Activated T-cell treated with anti-CD3 and anti-CD28 coated beads for 24 hours (primary cell): ENCODE measurements at regions not wholly inside any gene's neighbourhood (a gene's known extent, or its start where the extent isn't known, plus 50 kb on each side); places are given as distances from the start of the nearest gene placed in this dataset.

Experiments
- DNase-seq: peaks from one replicate; pipeline ENCODE4 v3.0.0-alpha.2; 2020; ENCODE audit warnings: low read depth

GRCh38 chr20:57896563-57896962 is 186.7 kb upstream of the PMEPA1 start:
- no peak for DNase-seq

GRCh38 chr20:57896017-57896416 is 186.2 kb upstream of the PMEPA1 start:
- DNase-seq, result no peak

GRCh38 chr20:57895161-57895855 is 185.5 kb upstream of the PMEPA1 start:
- DNase-seq, result no peak

GRCh38 chr20:57894522-57894921 is 184.7 kb upstream of the PMEPA1 start:
- no peak for DNase-seq

- DNase-seq, result no peak
Observed at GRCh38 chr20:57894096-57894495, 184.3 kb upstream of the PMEPA1 start.

- DNase-seq, result no peak
Observed at GRCh38 chr20:57893366-57893999, 183.7 kb upstream of the PMEPA1 start.

- DNase-seq, result no peak
Observed at GRCh38 chr20:57892471-57892870, 182.7 kb upstream of the PMEPA1 start.

GRCh38 chr20:57891014-57891413 is 181.2 kb upstream of the PMEPA1 start:
- no peak for DNase-seq

GRCh38 chr20:57890202-57890800 is 180.5 kb upstream of the PMEPA1 start:
- DNase-seq, result no peak

GRCh38 chr20:57888591-57888990 is 178.8 kb upstream of the PMEPA1 start:
- DNase-seq, result no peak

- no peak for DNase-seq
Observed at GRCh38 chr20:57884956-57885355, 175.1 kb upstream of the PMEPA1 start.

GRCh38 chr20:57883761-57884160 is 173.9 kb upstream of the PMEPA1 start:
- DNase-seq, result no peak

GRCh38 chr20:57883224-57883623 is 173.4 kb upstream of the PMEPA1 start:
- no peak for DNase-seq

- DNase-seq, result no peak
Observed at GRCh38 chr20:57882451-57883161, 172.8 kb upstream of the PMEPA1 start.

GRCh38 chr20:57881466-57882385 is 171.9 kb upstream of the PMEPA1 start:
- no peak for DNase-seq

GRCh38 chr20:57880571-57880892 is 170.7 kb upstream of the PMEPA1 start:
- DNase-seq, result no peak

GRCh38 chr20:57879779-57880570 is 170.2 kb upstream of the PMEPA1 start:
- no peak for DNase-seq

GRCh38 chr20:57879437-57879778 is 169.6 kb upstream of the PMEPA1 start:
- no peak for DNase-seq

GRCh38 chr20:57878786-57879424 is 169.1 kb upstream of the PMEPA1 start:
- no peak for DNase-seq

- DNase-seq, result no peak
Observed at GRCh38 chr20:57877995-57878394, 168.2 kb upstream of the PMEPA1 start.
